GM13977 (cell line): ENCODE measurements at regions not wholly inside any gene's neighbourhood (a gene's known extent, or its start where the extent isn't known, plus 50 kb on each side); places are given as distances from the start of the nearest gene placed in this dataset.

Source experiments
- DNase-seq: peaks from one replicate; pipeline ENCODE4 v3.0.0; 2012; ENCODE audit warnings: low spot score
- in situ Hi-C: fragments of 300-500 bp; cut with MboI; formaldehyde crosslinking; loops from one replicate; pipeline ENCODE4 v1.12.0; 2022; ENCODE audit warnings: low sequenced_read_pairs, low pct_unique_long_range_greater_than_20kb, mixed read lengths, inconsistent platforms; ENCODE audit not compliant: unreplicated experiment
- TF ChIP-seq, protein P1 (sequence below): IDR thresholded peaks from 2 replicates; pipeline ENCODE4 v1.5.1; 2012; ENCODE audit warnings: mild to moderate bottlenecking, control low read depth; ENCODE audit not compliant: insufficient read depth; ENCODE audit errors: extremely low read depth, missing control alignments

DNA sequence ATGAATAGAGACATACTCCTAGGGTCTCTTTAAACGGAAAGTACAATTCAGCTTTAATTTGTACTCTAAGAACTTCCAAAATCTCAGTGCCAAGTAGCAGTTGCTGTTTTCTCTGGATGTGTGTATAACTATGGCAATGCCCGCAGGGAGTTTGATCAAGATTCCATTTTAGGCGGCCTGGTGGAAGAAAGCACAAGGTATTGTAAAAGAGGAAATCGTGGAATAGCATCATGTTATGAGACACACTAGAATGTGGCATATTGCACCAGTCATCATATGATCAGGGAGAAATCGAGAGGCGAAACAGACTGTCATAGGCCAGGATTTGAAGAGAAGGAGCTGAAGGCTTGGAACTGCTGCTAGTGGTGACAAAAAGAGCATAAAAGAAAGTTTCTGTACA, 316.2 kb upstream of the FMN2 start:
- TF ChIP-seq, protein P1, sequence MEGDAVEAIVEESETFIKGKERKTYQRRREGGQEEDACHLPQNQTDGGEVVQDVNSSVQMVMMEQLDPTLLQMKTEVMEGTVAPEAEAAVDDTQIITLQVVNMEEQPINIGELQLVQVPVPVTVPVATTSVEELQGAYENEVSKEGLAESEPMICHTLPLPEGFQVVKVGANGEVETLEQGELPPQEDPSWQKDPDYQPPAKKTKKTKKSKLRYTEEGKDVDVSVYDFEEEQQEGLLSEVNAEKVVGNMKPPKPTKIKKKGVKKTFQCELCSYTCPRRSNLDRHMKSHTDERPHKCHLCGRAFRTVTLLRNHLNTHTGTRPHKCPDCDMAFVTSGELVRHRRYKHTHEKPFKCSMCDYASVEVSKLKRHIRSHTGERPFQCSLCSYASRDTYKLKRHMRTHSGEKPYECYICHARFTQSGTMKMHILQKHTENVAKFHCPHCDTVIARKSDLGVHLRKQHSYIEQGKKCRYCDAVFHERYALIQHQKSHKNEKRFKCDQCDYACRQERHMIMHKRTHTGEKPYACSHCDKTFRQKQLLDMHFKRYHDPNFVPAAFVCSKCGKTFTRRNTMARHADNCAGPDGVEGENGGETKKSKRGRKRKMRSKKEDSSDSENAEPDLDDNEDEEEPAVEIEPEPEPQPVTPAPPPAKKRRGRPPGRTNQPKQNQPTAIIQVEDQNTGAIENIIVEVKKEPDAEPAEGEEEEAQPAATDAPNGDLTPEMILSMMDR = no peak
- no peak for DNase-seq
- in situ Hi-C loops = no loop called here

DNA sequence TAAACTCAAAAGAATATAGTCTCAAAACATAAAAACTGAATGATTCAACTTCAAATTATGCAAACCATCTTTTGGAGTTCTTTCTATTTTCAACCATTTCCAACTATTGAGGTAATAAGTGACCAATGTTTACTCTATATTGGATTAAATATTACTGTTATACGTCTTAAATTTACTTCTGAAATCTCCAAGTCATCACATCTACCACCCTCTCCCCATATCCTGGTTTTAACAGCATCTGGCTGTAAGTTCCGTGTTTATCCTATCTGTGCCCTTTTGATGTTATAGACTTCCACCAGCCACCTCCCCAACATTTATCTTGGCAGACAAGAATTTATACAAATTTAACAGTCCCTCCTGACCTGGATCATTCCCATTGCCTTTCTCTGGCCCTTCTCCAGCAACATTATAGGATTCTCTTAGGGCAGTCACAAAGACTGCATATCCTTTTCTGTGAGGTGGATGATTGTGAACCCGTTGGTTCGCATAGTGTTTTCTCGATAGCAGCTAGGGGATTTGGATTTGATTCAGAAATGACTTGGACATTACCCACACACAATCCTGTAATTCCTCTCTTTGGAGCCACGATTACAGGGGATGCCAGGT, 313.4 kb upstream of the FMN2 start:
- TF ChIP-seq, protein P1 = no peak
- in situ Hi-C loops = no loop called here
- DNase-seq = no peak

DNA sequence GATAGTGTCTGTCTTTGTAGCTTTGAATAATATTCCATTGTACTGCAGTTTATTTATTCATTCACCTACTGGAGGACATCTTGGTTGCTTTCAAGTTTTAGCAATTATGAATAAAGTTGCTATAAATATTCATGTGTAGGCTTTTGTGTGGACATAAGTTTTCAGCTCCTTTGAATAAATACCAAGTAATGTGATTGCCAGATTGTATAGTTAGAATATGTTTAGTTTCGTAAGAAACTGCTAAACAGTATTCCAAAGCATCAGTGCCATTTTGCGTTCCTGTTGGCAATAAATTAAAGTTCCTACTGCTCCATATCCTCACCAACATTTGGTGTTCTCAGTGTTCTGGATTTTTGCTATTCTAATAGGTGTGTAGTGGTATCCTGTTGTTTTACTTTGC, 311.7 kb upstream of the FMN2 start:
- TF ChIP-seq, protein P1 = no peak
- in situ Hi-C loops = no loop called here
- no peak for DNase-seq

DNA sequence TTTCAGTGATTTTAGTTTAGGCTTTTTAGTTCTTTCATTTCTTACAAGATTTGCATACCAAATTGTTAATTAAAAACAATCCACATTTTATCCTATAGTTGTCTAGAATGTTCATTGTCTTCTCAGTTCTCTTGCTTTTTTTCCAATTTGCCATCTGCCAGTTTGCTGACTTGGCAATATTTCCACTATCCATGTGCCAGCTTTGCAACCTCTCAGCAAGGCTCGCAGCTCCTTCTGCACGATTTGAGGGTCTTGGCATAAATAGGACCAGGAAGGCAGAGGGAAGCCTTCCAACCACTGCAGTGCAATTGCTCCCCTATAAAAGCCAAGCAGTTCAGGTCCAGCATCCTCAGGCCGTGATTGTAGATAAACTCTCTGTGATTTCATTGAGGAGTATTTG, 306.8 kb upstream of the FMN2 start:
- TF ChIP-seq, protein P1 = no peak
- in situ Hi-C loops = no loop called here
- DNase-seq = no peak

DNA sequence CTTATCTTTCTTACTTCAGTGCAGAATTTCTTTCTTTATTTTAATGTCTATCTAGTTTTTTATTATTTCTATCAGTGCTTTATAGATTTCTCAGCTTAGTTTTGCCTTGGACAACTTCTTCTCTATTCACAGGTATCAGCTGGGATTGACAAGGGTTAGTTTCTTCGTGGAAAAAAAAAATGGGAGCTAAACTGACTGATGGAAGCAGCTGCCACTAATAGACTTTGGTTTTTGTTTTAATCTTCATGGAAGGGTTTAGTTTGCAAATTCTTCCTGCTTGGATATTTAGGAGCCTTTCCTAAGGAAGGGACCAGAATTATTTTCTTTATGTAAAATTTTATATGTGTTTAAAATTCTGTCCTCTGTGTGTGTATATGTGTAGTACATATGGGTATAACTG, 306.1 kb upstream of the FMN2 start:
- DNase-seq = no peak
- TF ChIP-seq, protein P1 = no peak
- in situ Hi-C loops = no loop called here

DNA sequence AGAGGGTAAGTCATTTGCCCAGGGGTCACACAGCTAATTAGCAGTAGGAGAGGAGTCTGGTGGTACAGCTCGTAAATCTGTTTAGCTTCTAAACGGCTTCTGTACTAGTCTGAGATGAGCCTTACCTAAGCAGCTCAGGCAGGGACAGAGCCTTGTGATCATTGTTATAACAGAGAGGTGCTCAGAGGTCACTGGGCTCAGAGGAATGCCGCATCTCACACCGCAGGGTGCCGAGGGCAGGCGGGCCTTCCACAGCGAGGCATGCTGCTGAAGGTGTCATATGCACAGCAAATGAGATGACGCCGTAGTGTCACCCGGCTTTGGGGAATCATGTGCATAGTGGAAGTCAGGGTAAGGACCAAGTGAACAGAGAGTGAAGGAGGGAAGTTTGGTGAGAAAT, 305.2 kb upstream of the FMN2 start:
- DNase-seq = no peak
- in situ Hi-C loops = no loop called here
- TF ChIP-seq, protein P1 = no peak

DNA sequence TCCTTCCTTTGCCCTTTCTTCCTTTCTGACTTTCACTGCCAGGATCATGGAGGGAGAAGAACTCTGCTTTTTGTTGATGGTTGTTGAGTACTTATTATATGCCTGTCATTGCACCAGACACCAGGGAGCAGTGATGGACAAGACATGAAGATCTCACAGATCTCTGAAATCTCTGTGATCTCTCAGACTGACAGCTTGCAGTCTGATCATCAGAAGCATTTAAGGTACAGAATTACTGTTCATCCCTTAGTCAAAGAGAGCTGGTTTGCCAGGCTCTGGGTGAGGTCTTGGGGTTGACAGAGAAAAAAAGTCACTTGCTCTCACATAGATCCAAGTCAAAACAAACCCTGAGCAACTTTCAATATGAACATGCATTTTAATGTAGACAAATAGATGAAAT, 299.5 kb upstream of the FMN2 start:
- TF ChIP-seq, protein P1 = no peak
- in situ Hi-C loops = no loop called here

More for the DNA sequence above, 299.5 kb upstream of the FMN2 start:
- DNase-seq = no peak
